DOHH2 (cell line): ENCODE measurements at regions not wholly inside any gene's neighbourhood (a gene's known extent, or its start where the extent isn't known, plus 50 kb on each side); places are given as distances from the start of the nearest gene placed in this dataset.

ENCODE experiments used
- H3F3A ChIP-seq: fragments of 200-600 bp; sonication (generic), shearing (Covaris generic); 2 replicates; pipeline ENCODE4 v1.6.0; 2016; ENCODE audit warnings: antibody characterized with exemption, mild to moderate bottlenecking; ENCODE audit not compliant: control insufficient read depth, insufficient read depth
- H3K27ac ChIP-seq: fragments of 200-600 bp; sonication (generic); 2 replicates; pipeline ENCODE4 v1.5.1; 2014; ENCODE audit warnings: low read depth, mild to moderate bottlenecking, low read length, moderate library complexity
- H3K27me3 ChIP-seq: fragments of 200-600 bp; sonication (generic); 2 replicates; pipeline ENCODE4 v1.6.1; 2014; ENCODE audit warnings: mild to moderate bottlenecking, low read length, mixed read lengths; ENCODE audit not compliant: control insufficient read depth
- H3K36me3 ChIP-seq: fragments of 200-600 bp; sonication (generic); 2 replicates; pipeline ENCODE4 v1.6.1; 2014; ENCODE audit warnings: mild to moderate bottlenecking, low read length, moderate library complexity, mixed read lengths; ENCODE audit not compliant: control insufficient read depth
- H3K4me1 ChIP-seq: fragments of 200-600 bp; sonication (generic); 2 replicates; pipeline ENCODE4 v1.6.1; 2014; ENCODE audit warnings: mild to moderate bottlenecking, low read length, mixed read lengths; ENCODE audit not compliant: control insufficient read depth
- H3K4me2 ChIP-seq: fragments of 200-600 bp; sonication (generic); 2 replicates; pipeline ENCODE4 v1.6.0; 2014; ENCODE audit warnings: mild to moderate bottlenecking, low read length, moderate library complexity
- H3K4me3 ChIP-seq: fragments of 200-600 bp; sonication (generic); 2 replicates; pipeline ENCODE4 v1.5.1; 2014; ENCODE audit warnings: mild to moderate bottlenecking, low read length, mixed read lengths
- H3K79me2 ChIP-seq: fragments of 200-600 bp; sonication (generic); 2 replicates; pipeline ENCODE4 v1.6.1; 2014; ENCODE audit warnings: mild to moderate bottlenecking, low read length, mixed read lengths; ENCODE audit not compliant: control insufficient read depth
- H3K9me2 ChIP-seq: fragments of 200-600 bp; sonication (generic); replicated peaks from 2 replicates; pipeline ENCODE4 v1.6.1; 2014; ENCODE audit warnings: mild to moderate bottlenecking, low read length, mixed read lengths; ENCODE audit not compliant: control insufficient read depth
- H3K9me3 ChIP-seq: fragments of 200-600 bp; sonication (generic); 2 replicates; pipeline ENCODE4 v1.6.1; 2014; ENCODE audit warnings: antibody characterized with exemption, low read length, mixed read lengths; ENCODE audit not compliant: control insufficient read depth, insufficient read depth
- H4K20me1 ChIP-seq: fragments of 200-600 bp; sonication (generic); 2 replicates; pipeline ENCODE4 v1.6.0; 2014; ENCODE audit warnings: low read depth, mild to moderate bottlenecking, antibody characterized with exemption, low read length, moderate library complexity; ENCODE audit not compliant: control insufficient read depth, insufficient read depth
- CTCF ChIP-seq: fragments of 200-600 bp; sonication (generic); IDR thresholded peaks from one replicate; pipeline ENCODE4 v1.5.1; 2014; ENCODE audit warnings: antibody characterized with exemption, mild to moderate bottlenecking, low read depth, low read length; ENCODE audit not compliant: poor library complexity, severe bottlenecking
- EZH2phosphoT487 ChIP-seq: fragments of 200-600 bp; sonication (generic); IDR thresholded peaks from 2 replicates; pipeline ENCODE4 v1.6.1; 2017; ENCODE audit warnings: borderline replicate concordance, mild to moderate bottlenecking, antibody characterized with exemption, low read length, moderate library complexity, mixed read lengths

GRCh38 chr2:136208682-136209420 lies 90.9 kb upstream of the CXCR4 start:
- Histone ChIP-seq H3K4me1 (peaks cover 94% of the 10 kb centered on the region), H3K9me2 (no peaks in the 10 kb centered on the region), H3K9me3 (peaks cover 15% of the 10 kb centered on the region), H3K27me3 (peaks cover 15% of the 10 kb centered on the region), H3K27ac (no peak overlapping the region), H3K79me2 (no peaks in the 10 kb centered on the region), H3K4me3 (peak overlapping the region; percentile 46; the same call in 1 of the 2 replicates), H4K20me1 (no peaks in the 10 kb centered on the region), H3K36me3 (no peaks in the 10 kb centered on the region), H3F3A (peaks cover 32% of the 10 kb centered on the region), H3K4me2 (peak overlapping the region; percentile 60)
- TF ChIP-seq EZH2phosphoT487 (no peak), CTCF (no peak)

- Histone ChIP-seq H3F3A (peaks cover 22% of the 10 kb centered on the region), H3K27ac (peak overlapping the region; percentile 84), H3K4me3 (peak overlapping the region; percentile 67), H3K79me2 (no peaks in the 10 kb centered on the region), H3K4me1 (peaks cover 82% of the 10 kb centered on the region), H4K20me1 (no peaks in the 10 kb centered on the region), H3K27me3 (peaks cover 12% of the 10 kb centered on the region), H3K36me3 (no peaks in the 10 kb centered on the region), H3K9me2 (no peaks in the 10 kb centered on the region), H3K9me3 (peaks cover 15% of the 10 kb centered on the region), H3K4me2 (peak overlapping the region; percentile 87)
- no peak for TF ChIP-seq EZH2phosphoT487
- TF ChIP-seq CTCF, result no peak
Observed at GRCh38 chr2:136207665-136208064, 89.7 kb upstream of the CXCR4 start.

- Histone ChIP-seq H3F3A (peaks cover 17% of the 10 kb centered on the region), H3K9me2 (no peaks in the 10 kb centered on the region), H3K4me3 (peak overlapping the region; percentile 67), H3K27me3 (peaks cover 10% of the 10 kb centered on the region), H3K79me2 (no peaks in the 10 kb centered on the region), H3K9me3 (peaks cover 16% of the 10 kb centered on the region), H3K4me1 (peaks cover 77% of the 10 kb centered on the region), H3K27ac (peak overlapping the region; percentile 84), H4K20me1 (no peaks in the 10 kb centered on the region), H3K36me3 (no peaks in the 10 kb centered on the region), H3K4me2 (peak overlapping the region; percentile 87)
- TF ChIP-seq EZH2phosphoT487 (no peak), CTCF (no peak)
Observed at GRCh38 chr2:136207030-136207623, 89.2 kb upstream of the CXCR4 start.
